IMR-90 (cell line): ENCODE measurements at regions not wholly inside any gene's neighbourhood (a gene's known extent, or its start where the extent isn't known, plus 50 kb on each side); places are given as distances from the start of the nearest gene placed in this dataset.

Source experiments
- ATAC-seq: fragments of 200-7000 bp; cut with Tn5 transposase; 2 replicates; pipeline ENCODE4 v1.9.1; 2020; ENCODE audit warnings: low read depth, mild to moderate bottlenecking, moderate library complexity
- BruUV-seq: library from RNA; stranded (reverse); fragments of 400-500 nt; replicated peaks from 2 replicates; lab custom pipeline; 2021; lab: Mats Ljungman, UMichigan
- CTCF ChIA-PET: fragments of 300-600 bp; formaldehyde crosslinking; extraction: SDS; loops from one replicate; lab custom pipeline; 2021; ENCODE audit warnings: antibody characterized with exemption; lab: Yijun Ruan, JAX
- POLR2A ChIA-PET: fragments of 300-600 bp; sonication (Branson Sonifier 250); formaldehyde crosslinking; loops from one replicate; lab custom pipeline; 2022; ENCODE audit warnings: antibody characterized with exemption; ENCODE audit not compliant: unreplicated experiment; lab: Charles Lee
- DNase-seq: peaks from one replicate; pipeline ENCODE4 v3.0.0; 2013
- H2AFZ ChIP-seq: replicated peaks from 2 replicates; pipeline ENCODE3; 2013; ENCODE audit warnings: low read length, mild to moderate bottlenecking; ENCODE audit not compliant: poor library complexity
- H2AK5ac ChIP-seq: 2 replicates; pipeline ENCODE4 v1.6.1; 2013; ENCODE audit warnings: low read depth, low read length, inconsistent platforms
- H2AK9ac ChIP-seq: replicated peaks from 2 replicates; pipeline ENCODE3; 2013; ENCODE audit warnings: mild to moderate bottlenecking, low read depth, low read length, moderate library complexity; ENCODE audit not compliant: poor library complexity
- H2BK120ac ChIP-seq: 2 replicates; pipeline ENCODE4 v1.6.1; 2013; ENCODE audit warnings: low read depth, low read length, inconsistent platforms
- H2BK15ac ChIP-seq: 3 replicates; pipeline ENCODE4 v1.6.1; 2013; ENCODE audit warnings: low read depth, low read length, inconsistent platforms
- H2BK20ac ChIP-seq: 2 replicates; pipeline ENCODE4 v1.6.1; 2013; ENCODE audit warnings: low read depth, mild to moderate bottlenecking, inconsistent platforms, low read length, moderate library complexity
- H2BK5ac ChIP-seq: 2 replicates; pipeline ENCODE4 v1.6.1; 2013; ENCODE audit warnings: mild to moderate bottlenecking, low read depth, low read length, inconsistent platforms; ENCODE audit not compliant: poor library complexity, severe bottlenecking
- H3K14ac ChIP-seq: replicated peaks from 2 replicates; pipeline ENCODE4 v1.6.1; 2013; ENCODE audit warnings: low read depth, low read length, inconsistent platforms
- H3K18ac ChIP-seq: 2 replicates; pipeline ENCODE4 v1.6.1; 2013; ENCODE audit warnings: low read depth, low read length, control low read depth
- H3K23ac ChIP-seq: 2 replicates; pipeline ENCODE4 v1.6.1; 2013; ENCODE audit warnings: low read depth, low read length, inconsistent platforms
- H3K27ac ChIP-seq: 2 replicates; pipeline ENCODE4 v1.5.1; 2013; ENCODE audit warnings: mild to moderate bottlenecking, control low read depth, low read length; ENCODE audit not compliant: insufficient read depth
- H3K27me3 ChIP-seq: 2 replicates; pipeline ENCODE4 v1.6.1; 2013; ENCODE audit warnings: low read length; ENCODE audit not compliant: control insufficient read depth, insufficient read depth
- H3K36me3 ChIP-seq: 2 replicates; pipeline ENCODE4 v1.6.1; 2013; ENCODE audit warnings: low read length, mixed read lengths; ENCODE audit not compliant: control insufficient read depth, insufficient read depth
- H3K4ac ChIP-seq: 2 replicates; pipeline ENCODE4 v1.6.1; 2013; ENCODE audit warnings: low read depth, low read length, inconsistent platforms
- H3K4me1 ChIP-seq: 2 replicates; pipeline ENCODE4 v1.6.1; 2013; ENCODE audit warnings: low read length, mixed read lengths; ENCODE audit not compliant: control insufficient read depth, insufficient read depth
- H3K4me2 ChIP-seq: 2 replicates; pipeline ENCODE4 v1.6.1; 2013; ENCODE audit warnings: low read depth, mild to moderate bottlenecking, control low read depth, low read length, moderate library complexity
- H3K4me3 ChIP-seq: 2 replicates; pipeline ENCODE4 v1.5.1; 2013; ENCODE audit warnings: low read depth, mild to moderate bottlenecking, control low read depth, low read length, moderate library complexity; ENCODE audit not compliant: insufficient read depth
- H3K56ac ChIP-seq: 2 replicates; pipeline ENCODE4 v1.6.1; 2013; ENCODE audit warnings: low read length, inconsistent platforms; ENCODE audit not compliant: insufficient read depth; ENCODE audit errors: extremely low read depth
- H3K79me1 ChIP-seq, 2 experiments: 2 replicates each; pipeline ENCODE4 v1.6.1; 2013; ENCODE audit warnings: low read length in 2 of 2, inconsistent platforms in 1 of 2, low read depth in 1 of 2
- H3K9ac ChIP-seq: 2 replicates; pipeline ENCODE4 v1.6.1; 2013; ENCODE audit warnings: low read depth, low read length, control low read depth
- H3K9me1 ChIP-seq: 2 replicates; pipeline ENCODE4 v1.6.1; 2013; ENCODE audit warnings: low read length, inconsistent platforms; ENCODE audit not compliant: insufficient read depth
- H3K9me3 ChIP-seq: 2 replicates; pipeline ENCODE4 v1.6.1; 2013; ENCODE audit warnings: low read length; ENCODE audit not compliant: control insufficient read depth, insufficient read depth
- H4K20me1 ChIP-seq: 2 replicates; pipeline ENCODE4 v1.6.1; 2013; ENCODE audit warnings: low read length, inconsistent platforms; ENCODE audit not compliant: insufficient read depth
- H4K5ac ChIP-seq: 2 replicates; pipeline ENCODE4 v1.6.1; 2013; ENCODE audit warnings: mild to moderate bottlenecking, low read depth, low read length, control low read depth
- H4K8ac ChIP-seq, 2 experiments: 2 replicates each; pipeline ENCODE4 v1.6.1; 2013; ENCODE audit warnings: low read depth in 2 of 2, low read length in 2 of 2, control low read depth in 1 of 2, inconsistent platforms in 1 of 2
- H4K91ac ChIP-seq: 2 replicates; pipeline ENCODE4 v1.6.1; 2013; ENCODE audit warnings: low read depth, low read length, inconsistent platforms; ENCODE audit not compliant: insufficient read depth
- CEBPB ChIP-seq: IDR thresholded peaks from 2 replicates; pipeline ENCODE4 v1.6.1; 2012; ENCODE audit warnings: low read depth, low read length, improper control_type of control experiment
- WGBS, 2 experiments: methylation state at CpG; one replicate each; pipeline versions ENCODE4 v1.1.5 to v1.1.7; 2013; ENCODE audit warnings: missing lambda C conversion rate in 2 of 2; ENCODE audit not compliant: insufficient read length in 1 of 2; ENCODE audit errors: extremely low coverage in 2 of 2; 5-methylcytosine and 5-hydroxymethylcytosine counted together
- dilution Hi-C: fragments of 300-500 bp; cut with HindIII; formaldehyde crosslinking; loops from one replicate; pipeline ENCODE4 v1.14.3; 2018; ENCODE audit warnings: low sequenced_read_pairs; ENCODE audit not compliant: unreplicated experiment
- in situ Hi-C: fragments of 300-500 bp; cut with MboI; formaldehyde crosslinking; loops from 3 replicates; pipeline ENCODE4 v1.14.3; 2019; ENCODE audit warnings: low sequenced_read_pairs, inconsistent platforms, mixed read lengths
- intact Hi-C: fragments of 100-400 bp; cut with micrococcal nuclease; formaldehyde crosslinking; loops from 2 replicates; pipeline ENCODE4 v1.10.0; 2022
- TF ChIP-seq, protein P1 (sequence below): conservative IDR thresholded peaks from 2 replicates; pipeline ENCODE4 v1.5.1; 2012; ENCODE audit warnings: mild to moderate bottlenecking, low read depth, low read length, improper control_type of control experiment

GRCh38 chr12:25677232-25677937, 124.3 kb upstream of the LMNTD1 start:
- H2AFZ ChIP-seq = no peak overlapping the region
- CTCF ChIA-PET = no interaction called here

More at GRCh38 chr12:25677232-25677937, 124.3 kb upstream of the LMNTD1 start:
- H3K4me2 ChIP-seq = no peak overlapping the region
- H2BK20ac ChIP-seq = no peak overlapping the region
- DNase-seq (no peak), ATAC-seq (no peak)
- H2BK120ac ChIP-seq = no peak overlapping the region
- dilution Hi-C loops = no loop called here
- H3K36me3 ChIP-seq = no peaks in the 10 kb centered on the region
- TF ChIP-seq CEBPB = peak; percentile 61
- TF ChIP-seq, protein P1, sequence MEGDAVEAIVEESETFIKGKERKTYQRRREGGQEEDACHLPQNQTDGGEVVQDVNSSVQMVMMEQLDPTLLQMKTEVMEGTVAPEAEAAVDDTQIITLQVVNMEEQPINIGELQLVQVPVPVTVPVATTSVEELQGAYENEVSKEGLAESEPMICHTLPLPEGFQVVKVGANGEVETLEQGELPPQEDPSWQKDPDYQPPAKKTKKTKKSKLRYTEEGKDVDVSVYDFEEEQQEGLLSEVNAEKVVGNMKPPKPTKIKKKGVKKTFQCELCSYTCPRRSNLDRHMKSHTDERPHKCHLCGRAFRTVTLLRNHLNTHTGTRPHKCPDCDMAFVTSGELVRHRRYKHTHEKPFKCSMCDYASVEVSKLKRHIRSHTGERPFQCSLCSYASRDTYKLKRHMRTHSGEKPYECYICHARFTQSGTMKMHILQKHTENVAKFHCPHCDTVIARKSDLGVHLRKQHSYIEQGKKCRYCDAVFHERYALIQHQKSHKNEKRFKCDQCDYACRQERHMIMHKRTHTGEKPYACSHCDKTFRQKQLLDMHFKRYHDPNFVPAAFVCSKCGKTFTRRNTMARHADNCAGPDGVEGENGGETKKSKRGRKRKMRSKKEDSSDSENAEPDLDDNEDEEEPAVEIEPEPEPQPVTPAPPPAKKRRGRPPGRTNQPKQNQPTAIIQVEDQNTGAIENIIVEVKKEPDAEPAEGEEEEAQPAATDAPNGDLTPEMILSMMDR = no peak
- peaks cover 2% of the 10 kb centered on the region for H3K4me1 ChIP-seq
- POLR2A ChIA-PET = no interaction called here
- no peak overlapping the region for H3K14ac ChIP-seq
- H4K5ac ChIP-seq = no peak overlapping the region
- no peak overlapping the region for H2AK5ac ChIP-seq
- H4K8ac ChIP-seq = no peak overlapping the region
- H3K4ac ChIP-seq = no peak overlapping the region
- H4K20me1 ChIP-seq = no peaks in the 10 kb centered on the region
- H3K4me3 ChIP-seq = no peak overlapping the region
- intact Hi-C loops = no loop called here
- H2AK9ac ChIP-seq = no peak overlapping the region
- no peaks in the 10 kb centered on the region for H3K9me3 ChIP-seq
- 100% methylated on average over 2 of the region's 4 CpGs; no CpG with 5 or more reads in 1 of the 2 experiments for WGBS, 2 experiments
- no peaks in the 10 kb centered on the region for H3K9me1 ChIP-seq
- no peak overlapping the region for H4K91ac ChIP-seq
- no peaks in the 10 kb centered on the region for H3K27me3 ChIP-seq
- H2BK15ac ChIP-seq = no peak overlapping the region
- in situ Hi-C loops = no loop called here
- no peak overlapping the region for H3K23ac ChIP-seq
- H2BK5ac ChIP-seq = no peak overlapping the region
- H3K79me1 ChIP-seq = no peaks in the 10 kb centered on the region
- H3K56ac ChIP-seq = no peak overlapping the region
- BruUV-seq = no TSS peak
- no peak overlapping the region for H3K18ac ChIP-seq
- H3K9ac ChIP-seq = no peak overlapping the region
- no peak overlapping the region for H3K27ac ChIP-seq
